Keratinocyte (primary cell): ENCODE measurements at regions not wholly inside any gene's neighbourhood (a gene's known extent, or its start where the extent isn't known, plus 50 kb on each side); places are given as distances from the start of the nearest gene placed in this dataset.

Source experiments
- DNase-seq: peaks from one replicate; pipeline ENCODE4 v3.0.0-alpha.2; 2011; ENCODE audit warnings: low read depth, missing footprints, low spot score
- FAIRE-seq: peaks from 2 replicates; lab custom pipeline; 2011; peaks lifted over from hg19 to GRCh38; lab: Jason Lieb, UNC
- H2AFZ ChIP-seq: 2 replicates; pipeline ENCODE4 v1.6.0; 2012; ENCODE audit warnings: low read length, control low read depth, inconsistent platforms; ENCODE audit not compliant: control insufficient read depth
- H3K27ac ChIP-seq: 2 replicates; pipeline ENCODE4 v1.5.1; 2011; ENCODE audit warnings: low read length; ENCODE audit not compliant: control insufficient read depth, insufficient read depth
- H3K27me3 ChIP-seq: 3 replicates; pipeline ENCODE4 v1.6.0; 2011; ENCODE audit warnings: low read length; ENCODE audit not compliant: control insufficient read depth, insufficient read depth; ENCODE audit errors: extremely low read depth
- H3K36me3 ChIP-seq, 2 experiments: 2 replicates in 1 of 2; 3 replicates in 1 of 2; pipeline ENCODE4 v1.5.1; 2011; ENCODE audit warnings: low read length in 2 of 2, mild to moderate bottlenecking in 1 of 2; ENCODE audit not compliant: control insufficient read depth in 2 of 2, insufficient read depth in 2 of 2; ENCODE audit errors: extremely low read depth in 1 of 2
- H3K4me1 ChIP-seq: 3 replicates; pipeline ENCODE4 v1.5.1; 2011; ENCODE audit warnings: low read length; ENCODE audit not compliant: control insufficient read depth, insufficient read depth; ENCODE audit errors: extremely low read depth
- H3K4me2 ChIP-seq: 3 replicates; pipeline ENCODE4 v1.6.0; 2011; ENCODE audit warnings: low read depth, low read length; ENCODE audit not compliant: control insufficient read depth, insufficient read depth; ENCODE audit errors: extremely low read depth
- H3K4me3 ChIP-seq, 3 experiments: fragments of 200-600 bp in 1 of 3; sonication (generic) in 1 of 3; 2 replicates in 2 of 3; 3 replicates in 1 of 3; pipeline ENCODE4 v1.5.1; 2011 to 2016; ENCODE audit warnings: low read length in 3 of 3, mild to moderate bottlenecking in 3 of 3, control low read depth in 2 of 3, inconsistent platforms in 1 of 3, low read depth in 1 of 3, mixed read lengths in 1 of 3, mixed run types in 1 of 3, moderate library complexity in 1 of 3; ENCODE audit not compliant: control insufficient read depth in 2 of 3, insufficient read depth in 2 of 3; ENCODE audit errors: extremely low read depth in 1 of 3
- H3K79me2 ChIP-seq: 2 replicates; pipeline ENCODE4 v1.6.0; 2012; ENCODE audit warnings: low read length; ENCODE audit not compliant: control insufficient read depth, insufficient read depth
- H3K9ac ChIP-seq: 3 replicates; pipeline ENCODE4 v1.6.0; 2011; ENCODE audit warnings: low read length; ENCODE audit not compliant: control insufficient read depth, insufficient read depth; ENCODE audit errors: extremely low read depth
- H3K9me1 ChIP-seq: 3 replicates; pipeline ENCODE4 v1.6.0; 2011; ENCODE audit warnings: low read length; ENCODE audit not compliant: control insufficient read depth, insufficient read depth; ENCODE audit errors: extremely low read depth
- H3K9me3 ChIP-seq: 2 replicates; pipeline ENCODE4 v1.5.1; 2012; ENCODE audit warnings: low read depth, low read length; ENCODE audit not compliant: control insufficient read depth
- H4K20me1 ChIP-seq: 3 replicates; pipeline ENCODE4 v1.6.0; 2011; ENCODE audit warnings: low read length; ENCODE audit not compliant: control insufficient read depth, insufficient read depth; ENCODE audit errors: extremely low read depth
- CTCF ChIP-seq, 3 experiments: IDR thresholded peaks in 1 of 3; conservative IDR thresholded peaks in 1 of 3; optimal IDR thresholded peaks in 1 of 3; 2 replicates in 2 of 3; 3 replicates in 1 of 3; pipeline versions ENCODE3 to v1.5.1; 2011; ENCODE audit warnings: low read length in 3 of 3, mild to moderate bottlenecking in 3 of 3, moderate library complexity in 2 of 3, control low read depth in 1 of 3, inconsistent platforms in 1 of 3; ENCODE audit not compliant: insufficient read depth in 2 of 3; ENCODE audit errors: extremely low read depth in 1 of 3
- EZH2 ChIP-seq: IDR thresholded peaks from one replicate; pipeline ENCODE4 v1.6.1; 2012; ENCODE audit warnings: inconsistent platforms, mild to moderate bottlenecking, low read length, moderate library complexity
- dilution Hi-C: fragments of 300-500 bp; cut with MboI; formaldehyde crosslinking; loops from one replicate; pipeline ENCODE4 v1.7.0; 2020; ENCODE audit warnings: low sequenced_read_pairs; ENCODE audit not compliant: extremely low pct_ligation_motif_present

GRCh38 chr15:46117071-46117470 lies 482.2 kb downstream of the SQOR start:
- dilution Hi-C loops: no loop called here
- H3K9me3 ChIP-seq: no peaks in the 10 kb centered on the region
- H4K20me1 ChIP-seq: no peaks in the 10 kb centered on the region
- H3K27me3 ChIP-seq: no peaks in the 10 kb centered on the region
- H3K9me1 ChIP-seq: no peaks in the 10 kb centered on the region
- H3K36me3 ChIP-seq: no peaks in the 10 kb centered on the region
- no peak for FAIRE-seq
- H3K4me2 ChIP-seq: no peak overlapping the region
- H3K9ac ChIP-seq: no peak overlapping the region
- no peak overlapping the region for H3K4me3 ChIP-seq
- no peak for DNase-seq
- TF ChIP-seq CTCF (optimal IDR thresholded peaks at IDR 0.05 in 1 of 3, IDR thresholded peaks at IDR 0.05 in 1 of 3, conservative IDR thresholded peaks at IDR 0.05 in 1 of 3; ENCODE audit: extremely low read depth in 1 of 3, insufficient read depth in 2 of 3, low read length in 3 of 3) (no peak), EZH2 (no peak)
- H3K27ac ChIP-seq: no peak overlapping the region
- H3K79me2 ChIP-seq: no peaks in the 10 kb centered on the region
- no peak overlapping the region for H2AFZ ChIP-seq
- H3K4me1 ChIP-seq: no peaks in the 10 kb centered on the region

GRCh38 chr15:46120713-46121112 lies 485.9 kb downstream of the SQOR start:
- DNase-seq: no peak
- H3K9me1 ChIP-seq: no peaks in the 10 kb centered on the region
- no peak overlapping the region for H3K4me3 ChIP-seq
- no peaks in the 10 kb centered on the region for H3K27me3 ChIP-seq
- H4K20me1 ChIP-seq: no peaks in the 10 kb centered on the region
- H3K27ac ChIP-seq: no peak overlapping the region
- dilution Hi-C loops: no loop called here
- no peaks in the 10 kb centered on the region for H3K4me1 ChIP-seq
- no peak overlapping the region for H2AFZ ChIP-seq
- H3K79me2 ChIP-seq: no peaks in the 10 kb centered on the region
- H3K4me2 ChIP-seq: no peak overlapping the region
- H3K9me3 ChIP-seq: no peaks in the 10 kb centered on the region
- H3K9ac ChIP-seq: no peak overlapping the region
- H3K36me3 ChIP-seq: no peaks in the 10 kb centered on the region
- TF ChIP-seq EZH2 (no peak), CTCF (optimal IDR thresholded peaks at IDR 0.05 in 1 of 3, IDR thresholded peaks at IDR 0.05 in 1 of 3, conservative IDR thresholded peaks at IDR 0.05 in 1 of 3; ENCODE audit: extremely low read depth in 1 of 3, insufficient read depth in 2 of 3, low read length in 3 of 3) (no peak)
- FAIRE-seq: no peak
